ENCODE measurements at regions not wholly inside any gene's neighbourhood (a gene's known extent, or its start where the extent isn't known, plus 50 kb on each side); places are given as distances from the start of the nearest gene placed in this dataset.

DNA sequence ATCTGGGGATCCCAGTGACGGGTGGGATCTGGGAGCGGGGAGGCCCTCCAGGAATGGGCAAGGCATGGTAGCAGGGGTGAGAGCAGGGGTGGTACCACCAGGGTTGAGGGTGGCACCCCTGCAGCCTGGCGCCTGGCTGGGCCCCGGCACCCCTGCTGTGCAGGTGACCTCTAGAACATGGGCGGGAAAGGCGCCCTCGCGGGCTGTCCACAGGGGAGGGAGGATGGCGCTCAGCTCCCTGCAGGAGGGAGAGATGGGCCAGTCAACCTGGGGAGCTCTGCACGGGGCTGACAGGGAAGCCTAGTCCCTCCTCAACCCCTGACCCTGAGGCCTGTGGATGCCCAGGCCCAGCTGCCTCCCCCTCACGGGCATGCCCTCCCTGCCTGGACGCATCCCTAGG, 61.6 kb upstream of the SLCO4A1 start:
- no peaks in the 10 kb centered on the region for H4K20me1 ChIP-seq (ENCODE audit: control insufficient read depth, insufficient read depth, low read depth, low read length)
- no peaks in the 10 kb centered on the region for H3K9me2 ChIP-seq (replicated peaks; ENCODE audit: control insufficient read depth, low read length)
- H3K4me1 ChIP-seq (ENCODE audit: control insufficient read depth, low read length): peaks cover 9% of the 10 kb centered on the region
- no peaks in the 10 kb centered on the region for H3K36me3 ChIP-seq (ENCODE audit: control insufficient read depth, low read length)
- no peaks in the 10 kb centered on the region for H3F3A ChIP-seq (ENCODE audit: control insufficient read depth, insufficient read depth)
- H3K4me3 ChIP-seq (ENCODE audit: low read length): no peak overlapping the region
- no peak overlapping the region for H3K27ac ChIP-seq (ENCODE audit: low read depth, low read length)
- TF ChIP-seq, protein P1, sequence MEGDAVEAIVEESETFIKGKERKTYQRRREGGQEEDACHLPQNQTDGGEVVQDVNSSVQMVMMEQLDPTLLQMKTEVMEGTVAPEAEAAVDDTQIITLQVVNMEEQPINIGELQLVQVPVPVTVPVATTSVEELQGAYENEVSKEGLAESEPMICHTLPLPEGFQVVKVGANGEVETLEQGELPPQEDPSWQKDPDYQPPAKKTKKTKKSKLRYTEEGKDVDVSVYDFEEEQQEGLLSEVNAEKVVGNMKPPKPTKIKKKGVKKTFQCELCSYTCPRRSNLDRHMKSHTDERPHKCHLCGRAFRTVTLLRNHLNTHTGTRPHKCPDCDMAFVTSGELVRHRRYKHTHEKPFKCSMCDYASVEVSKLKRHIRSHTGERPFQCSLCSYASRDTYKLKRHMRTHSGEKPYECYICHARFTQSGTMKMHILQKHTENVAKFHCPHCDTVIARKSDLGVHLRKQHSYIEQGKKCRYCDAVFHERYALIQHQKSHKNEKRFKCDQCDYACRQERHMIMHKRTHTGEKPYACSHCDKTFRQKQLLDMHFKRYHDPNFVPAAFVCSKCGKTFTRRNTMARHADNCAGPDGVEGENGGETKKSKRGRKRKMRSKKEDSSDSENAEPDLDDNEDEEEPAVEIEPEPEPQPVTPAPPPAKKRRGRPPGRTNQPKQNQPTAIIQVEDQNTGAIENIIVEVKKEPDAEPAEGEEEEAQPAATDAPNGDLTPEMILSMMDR (IDR thresholded peaks at IDR 0.05; ENCODE audit: low read depth, low read length, poor library complexity, severe bottlenecking): no peak
- TF ChIP-seq EZH2phosphoT487 (IDR thresholded peaks at IDR 0.05; ENCODE audit: borderline replicate concordance, low read length): no peak
- peaks cover 31% of the 10 kb centered on the region for H3K27me3 ChIP-seq (ENCODE audit: control insufficient read depth, low read length)
- no peaks in the 10 kb centered on the region for H3K9me3 ChIP-seq (ENCODE audit: control insufficient read depth, insufficient read depth, low read length)
- no peak overlapping the region for H3K4me2 ChIP-seq (ENCODE audit: low read length)
- H3K79me2 ChIP-seq (ENCODE audit: control insufficient read depth, low read length): no peaks in the 10 kb centered on the region

DNA sequence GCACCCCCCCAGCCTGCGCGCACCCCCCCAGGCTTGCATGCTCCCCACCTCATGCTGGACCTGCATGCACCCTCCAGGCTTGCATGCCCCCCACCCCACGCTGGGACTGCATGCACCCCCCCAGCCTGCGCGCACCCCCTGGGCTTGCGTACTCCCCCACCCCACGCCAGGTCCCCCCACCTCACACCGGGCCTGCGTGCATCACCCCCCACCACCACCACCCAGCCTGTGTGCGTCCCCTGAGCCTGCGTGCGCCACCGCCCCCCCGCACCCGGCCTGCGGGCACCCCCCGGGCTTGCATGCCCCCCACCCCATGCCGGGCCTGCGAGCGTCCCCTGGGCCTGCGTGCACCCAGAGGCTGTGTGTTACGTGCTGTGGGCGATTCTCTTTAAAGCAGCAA, 61.0 kb upstream of the SLCO4A1 start:
- Histone ChIP-seq H3K4me1 (ENCODE audit: control insufficient read depth, low read length) (peaks cover 9% of the 10 kb centered on the region), H3K9me3 (ENCODE audit: control insufficient read depth, insufficient read depth, low read length) (no peaks in the 10 kb centered on the region), H3K9me2 (replicated peaks; ENCODE audit: control insufficient read depth, low read length) (no peaks in the 10 kb centered on the region), H3K36me3 (ENCODE audit: control insufficient read depth, low read length) (no peaks in the 10 kb centered on the region), H3K4me3 (ENCODE audit: low read length) (no peak overlapping the region), H3K4me2 (ENCODE audit: low read length) (no peak overlapping the region), H3F3A (ENCODE audit: control insufficient read depth, insufficient read depth) (no peaks in the 10 kb centered on the region), H3K27me3 (ENCODE audit: control insufficient read depth, low read length) (peaks cover 31% of the 10 kb centered on the region), H3K27ac (ENCODE audit: low read depth, low read length) (no peak overlapping the region), H4K20me1 (ENCODE audit: control insufficient read depth, insufficient read depth, low read depth, low read length) (no peaks in the 10 kb centered on the region), H3K79me2 (ENCODE audit: control insufficient read depth, low read length) (no peaks in the 10 kb centered on the region)
- no peak for TF ChIP-seq EZH2phosphoT487 (IDR thresholded peaks at IDR 0.05; ENCODE audit: borderline replicate concordance, low read length)
- TF ChIP-seq, protein P1 (IDR thresholded peaks at IDR 0.05; ENCODE audit: low read depth, low read length, poor library complexity, severe bottlenecking): no peak

DNA sequence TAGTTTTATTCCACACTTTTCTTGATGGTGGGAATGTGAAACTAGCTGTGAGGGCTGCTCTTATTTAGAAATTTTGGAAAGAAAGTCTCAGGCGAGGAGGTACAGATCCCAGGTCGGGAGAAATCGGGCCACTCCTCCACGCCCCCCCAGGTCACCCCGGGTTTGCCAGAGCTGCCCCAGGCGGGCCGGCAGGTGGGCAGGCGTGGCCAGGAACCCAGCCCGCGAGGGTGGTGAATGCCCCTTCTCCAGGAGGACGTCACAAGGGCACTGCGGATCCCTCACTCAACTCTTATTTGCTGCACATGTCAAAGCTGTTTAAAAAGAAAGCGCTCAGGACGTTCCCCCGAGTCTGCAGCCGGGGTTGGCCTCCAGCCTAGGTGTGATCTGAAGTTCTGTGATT, 60.5 kb upstream of the SLCO4A1 start:
- Histone ChIP-seq H3K79me2 (ENCODE audit: control insufficient read depth, low read length) (no peaks in the 10 kb centered on the region), H3K4me3 (ENCODE audit: low read length) (no peak overlapping the region), H3K4me2 (ENCODE audit: low read length) (no peak overlapping the region), H3F3A (ENCODE audit: control insufficient read depth, insufficient read depth) (no peaks in the 10 kb centered on the region), H3K9me2 (replicated peaks; ENCODE audit: control insufficient read depth, low read length) (no peaks in the 10 kb centered on the region), H3K36me3 (ENCODE audit: control insufficient read depth, low read length) (no peaks in the 10 kb centered on the region), H3K27ac (ENCODE audit: low read depth, low read length) (no peak overlapping the region), H3K4me1 (ENCODE audit: control insufficient read depth, low read length) (peaks cover 9% of the 10 kb centered on the region), H3K9me3 (ENCODE audit: control insufficient read depth, insufficient read depth, low read length) (no peaks in the 10 kb centered on the region), H3K27me3 (ENCODE audit: control insufficient read depth, low read length) (peaks cover 32% of the 10 kb centered on the region), H4K20me1 (ENCODE audit: control insufficient read depth, insufficient read depth, low read depth, low read length) (no peaks in the 10 kb centered on the region)
- TF ChIP-seq, protein P1 (IDR thresholded peaks at IDR 0.05; ENCODE audit: low read depth, low read length, poor library complexity, severe bottlenecking): no peak
- no peak for TF ChIP-seq EZH2phosphoT487 (IDR thresholded peaks at IDR 0.05; ENCODE audit: borderline replicate concordance, low read length)
